NCI-H345 (cell line): ENCODE measurements at regions not wholly inside any gene's neighbourhood (a gene's known extent, or its start where the extent isn't known, plus 50 kb on each side); places are given as distances from the start of the nearest gene placed in this dataset.
"Not testable (repeated sequence)": the region's sequence is repeated elsewhere in the genome, so short reads cannot be mapped to it uniquely, and the experiment has no call there.

Source experiments
- DNase-seq: peaks from one replicate; lab custom pipeline; 2025; lab: John Stamatoyannopoulos, UW

DNA sequence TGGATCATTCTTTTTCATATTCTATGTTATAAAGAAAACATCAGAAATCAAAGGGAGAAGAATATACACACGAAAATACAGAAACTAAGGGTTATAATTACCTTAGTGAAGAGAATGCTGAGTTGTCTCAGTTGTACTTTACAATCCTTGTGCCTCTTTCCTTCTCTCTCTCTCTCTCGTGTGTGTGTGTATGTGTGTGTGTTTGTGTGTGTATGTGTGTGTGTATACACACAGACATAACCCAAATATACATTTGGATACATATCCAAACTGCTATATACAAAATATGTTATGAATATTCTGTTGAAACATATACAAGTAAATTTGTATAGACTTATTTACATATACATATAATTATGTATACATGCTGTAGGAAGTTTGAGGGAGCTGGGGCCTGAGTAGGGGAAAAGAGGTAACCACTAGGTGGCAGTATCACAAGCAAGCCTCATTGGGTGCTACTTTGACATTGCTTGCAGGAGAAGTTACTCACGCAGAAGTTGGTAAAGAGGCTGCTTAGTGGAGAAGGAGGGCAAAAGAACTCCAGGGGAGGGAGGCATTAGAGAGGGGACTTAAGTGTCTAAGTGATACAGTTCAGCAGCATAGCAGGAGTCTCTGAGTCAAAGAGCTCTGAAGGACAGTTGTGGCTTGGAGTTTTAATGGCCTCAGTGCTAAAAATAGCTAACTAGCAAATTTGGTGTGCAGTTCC lies 465.1 kb upstream of the PCDH20 start:
- DNase-seq: no peak

DNA sequence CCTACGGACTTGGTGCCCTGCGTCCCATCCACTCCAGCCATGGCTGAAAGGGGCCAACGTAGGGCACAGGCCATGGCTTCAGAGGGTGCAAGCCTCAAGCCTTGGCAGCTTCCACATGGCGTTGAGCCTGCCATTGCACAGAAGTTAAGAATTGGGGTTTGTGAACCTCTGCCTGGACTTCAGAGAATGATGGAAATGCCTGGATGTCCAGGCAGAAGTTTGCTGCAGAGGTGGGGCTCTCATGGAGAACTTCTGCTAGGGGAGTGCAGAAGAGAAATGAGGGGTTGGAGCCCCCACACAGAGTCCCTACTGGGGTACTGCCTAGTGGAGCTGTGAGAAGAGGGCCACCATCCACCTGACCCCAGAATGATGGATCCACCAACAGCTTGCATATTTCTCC lies 462.9 kb upstream of the PCDH20 start:
- not testable (repeated sequence) for DNase-seq

DNA sequence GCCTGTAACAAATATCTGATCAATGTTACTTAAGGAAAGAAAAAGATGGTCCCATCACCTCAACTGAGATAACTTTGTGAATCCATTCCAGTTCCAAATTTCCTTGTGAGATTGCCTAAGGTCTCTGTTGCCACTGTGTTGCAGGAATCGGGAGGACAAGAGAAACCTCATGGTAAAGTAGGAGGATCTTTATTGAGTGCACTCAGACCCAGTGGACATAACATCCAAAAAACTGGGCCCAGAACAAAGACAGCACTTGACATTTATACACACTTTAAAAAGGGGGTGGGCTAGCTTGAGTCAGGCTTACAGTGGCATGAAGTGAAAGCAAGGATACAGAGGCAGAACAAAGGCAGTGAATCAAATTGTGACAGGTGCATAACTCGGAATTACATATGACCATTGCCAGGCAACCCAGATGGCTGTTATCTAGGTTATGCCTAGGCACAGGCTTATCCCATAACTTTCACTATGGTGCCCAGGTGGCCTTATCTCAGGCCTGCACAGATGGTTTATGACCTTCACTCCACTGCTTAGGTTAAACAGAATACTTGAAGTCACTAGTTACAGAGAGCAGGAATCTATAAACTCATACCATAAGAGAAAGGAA lies 459.4 kb upstream of the PCDH20 start:
- DNase-seq: no peak

DNA sequence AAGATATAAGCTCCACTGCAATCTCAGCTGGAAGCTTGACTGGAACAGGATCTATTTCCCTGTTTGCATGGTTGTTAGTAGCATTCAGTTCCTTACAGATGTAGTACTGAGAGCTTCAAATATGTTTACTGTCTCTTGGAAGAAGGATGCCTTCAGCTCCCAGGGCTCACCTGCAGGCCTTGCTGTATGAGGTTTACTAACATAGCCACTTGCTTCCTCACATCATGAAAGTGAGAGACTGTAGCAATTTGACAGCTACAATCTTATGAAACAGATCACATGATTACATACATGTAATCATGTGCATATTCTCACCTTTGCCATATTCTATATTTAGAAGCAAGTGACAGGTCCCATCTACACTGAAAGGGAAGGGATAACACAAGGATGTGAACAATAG lies 458.1 kb upstream of the PCDH20 start:
- DNase-seq: no peak

DNA sequence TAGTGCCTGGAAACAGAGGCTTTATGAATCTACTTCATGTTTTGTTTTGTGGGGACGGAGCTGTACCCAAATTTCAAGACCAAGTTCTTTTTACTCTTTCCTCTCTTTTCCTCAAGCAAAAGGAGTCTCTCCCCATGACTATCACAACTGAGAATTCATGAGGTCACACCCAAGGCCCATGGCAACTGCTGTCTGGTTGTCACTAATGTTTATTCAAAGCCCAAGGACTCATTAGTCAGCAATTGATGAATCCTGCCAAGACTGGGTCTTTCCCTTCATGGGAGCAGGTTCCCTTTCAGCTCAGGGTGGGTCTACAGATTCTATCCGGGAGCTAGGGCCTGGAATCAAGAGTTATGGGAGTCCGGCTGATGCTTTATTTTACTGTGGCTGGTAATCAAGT lies 441.5 kb upstream of the PCDH20 start:
- DNase-seq: no peak

DNA sequence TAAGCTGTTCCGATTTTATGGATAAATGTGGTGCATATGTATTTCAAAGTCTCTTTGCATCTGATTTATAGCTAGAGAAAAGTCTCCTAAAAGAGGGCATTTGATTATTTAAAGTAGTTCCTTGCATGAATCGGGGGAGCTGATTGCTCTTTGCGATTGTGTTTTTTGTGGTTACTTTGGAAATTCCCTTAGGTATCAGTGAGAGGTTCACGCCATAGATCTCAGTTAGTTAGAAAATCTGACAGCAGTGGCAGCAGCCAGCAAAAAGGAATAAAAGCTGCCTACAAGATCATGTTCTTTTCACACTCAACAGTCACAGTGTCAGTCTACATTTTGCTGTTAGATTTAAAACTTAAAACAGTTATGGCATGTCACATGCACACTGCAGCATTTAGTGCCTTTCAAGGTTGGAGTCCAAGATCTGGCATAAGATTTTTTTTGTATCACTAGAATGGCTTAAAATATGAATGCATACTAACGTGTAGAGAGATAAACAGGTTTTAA lies 436.5 kb upstream of the PCDH20 start:
- no peak for DNase-seq

DNA sequence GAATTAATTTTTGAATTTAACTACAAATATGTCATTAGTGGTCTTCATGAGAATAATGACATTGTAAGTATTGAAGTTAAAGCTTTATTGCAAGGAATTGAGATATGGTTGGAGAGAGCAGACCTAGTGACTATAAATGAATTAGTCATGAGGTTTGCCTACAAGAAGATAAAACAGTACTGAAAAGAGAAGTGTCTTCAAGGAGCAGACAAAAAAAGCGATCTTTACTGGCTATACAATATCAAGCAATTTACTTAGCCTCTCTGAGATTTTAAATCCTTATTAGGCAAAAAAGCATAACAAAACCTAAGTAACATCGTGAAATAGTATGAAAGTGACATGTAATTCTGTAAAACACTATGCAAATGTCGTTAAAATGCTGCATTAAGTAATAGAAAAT lies 435.1 kb upstream of the PCDH20 start:
- no peak for DNase-seq

DNA sequence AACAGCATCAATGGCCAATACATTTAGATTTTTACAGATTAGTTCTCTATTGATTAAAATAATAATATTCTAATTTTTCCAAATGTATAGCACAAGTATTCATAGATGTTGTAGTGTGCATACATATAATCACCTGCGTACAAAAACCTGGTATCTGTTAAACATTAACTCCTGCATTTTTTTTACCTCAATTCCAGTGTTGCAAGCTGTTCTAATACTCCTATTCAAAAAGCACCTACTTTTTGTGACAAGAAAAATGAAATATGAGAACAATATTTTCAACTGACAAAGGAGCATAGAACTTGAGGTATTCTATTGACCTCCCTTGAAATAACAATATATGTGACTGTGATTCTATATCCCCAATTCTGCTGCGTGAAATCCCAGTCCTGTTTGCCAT lies 422.9 kb upstream of the PCDH20 start:
- DNase-seq: no peak

DNA sequence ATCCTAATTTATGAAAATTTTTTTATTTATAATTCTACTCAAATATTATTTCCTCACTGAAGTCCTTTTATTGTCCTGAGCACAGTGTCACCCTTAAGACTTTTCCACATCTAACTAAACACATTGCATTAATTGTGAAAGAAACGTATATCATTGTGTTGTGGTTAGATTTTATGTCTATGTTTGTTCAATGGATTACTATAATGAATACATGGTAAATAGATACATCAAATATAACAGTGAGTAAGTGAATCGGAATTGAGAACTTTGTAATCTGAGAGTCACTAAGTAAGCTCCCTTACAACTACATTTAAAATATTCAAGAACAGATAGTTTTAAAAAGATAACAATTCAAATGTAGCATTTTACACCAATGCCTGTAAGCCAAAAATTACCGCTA lies 417.6 kb upstream of the PCDH20 start:
- DNase-seq: no peak

DNA sequence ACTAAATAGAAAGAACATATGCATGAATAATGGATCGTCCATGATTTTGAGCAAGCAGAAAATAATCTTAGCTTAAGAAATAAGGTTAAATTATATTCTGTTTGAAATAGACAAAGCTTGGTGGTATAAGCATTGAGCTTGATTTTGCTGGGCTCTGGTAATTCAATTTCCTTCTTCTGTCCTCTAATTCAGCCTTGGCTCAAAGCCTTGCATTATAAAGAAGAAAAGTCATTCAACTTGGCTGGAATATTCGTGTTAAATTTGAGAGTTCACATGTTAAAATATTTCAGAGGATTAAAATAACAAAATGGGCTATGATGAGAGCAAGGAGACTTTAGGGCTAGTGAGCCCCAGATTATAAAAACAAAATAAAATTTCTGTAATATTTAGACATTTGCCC lies 415.4 kb upstream of the PCDH20 start:
- DNase-seq: no peak

DNA sequence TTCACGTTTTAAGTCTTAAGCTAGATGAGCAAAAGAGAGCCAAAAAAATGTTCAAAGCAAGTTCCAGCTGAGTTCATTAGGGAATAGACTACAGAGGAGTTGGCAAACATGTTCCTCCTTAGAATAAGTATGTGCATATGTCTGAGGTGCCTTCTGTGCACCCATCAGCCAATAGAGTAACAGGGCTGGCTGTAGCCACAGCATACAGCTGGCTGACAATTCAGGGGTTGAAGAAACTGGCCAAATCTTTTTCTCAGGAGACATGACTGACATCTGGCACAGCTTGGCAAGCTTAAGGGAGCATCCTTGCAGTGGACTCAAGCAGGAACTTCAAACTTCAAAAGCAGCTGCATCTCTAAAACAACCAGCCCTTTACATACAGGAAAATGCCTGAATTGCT lies 414.8 kb upstream of the PCDH20 start:
- no peak for DNase-seq

DNA sequence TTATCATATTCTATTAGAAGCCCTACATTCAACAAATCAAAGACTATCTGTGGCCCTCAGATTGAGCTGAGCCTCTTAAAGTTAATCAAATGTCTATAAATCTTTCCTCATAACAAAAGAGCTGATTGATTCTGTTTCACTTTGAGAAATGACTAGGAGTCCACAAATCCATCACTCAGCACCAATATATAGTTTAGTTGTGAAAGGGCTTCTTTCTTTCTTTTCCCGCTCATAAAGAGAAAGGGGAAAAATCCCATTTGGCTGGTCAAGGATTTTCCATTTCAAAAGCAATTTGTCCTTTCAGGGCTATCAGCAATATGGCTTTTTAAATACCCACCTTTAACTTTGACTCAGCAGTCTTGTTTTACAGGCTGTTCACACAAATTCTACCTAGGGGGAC lies 408.5 kb upstream of the PCDH20 start:
- no peak for DNase-seq

DNA sequence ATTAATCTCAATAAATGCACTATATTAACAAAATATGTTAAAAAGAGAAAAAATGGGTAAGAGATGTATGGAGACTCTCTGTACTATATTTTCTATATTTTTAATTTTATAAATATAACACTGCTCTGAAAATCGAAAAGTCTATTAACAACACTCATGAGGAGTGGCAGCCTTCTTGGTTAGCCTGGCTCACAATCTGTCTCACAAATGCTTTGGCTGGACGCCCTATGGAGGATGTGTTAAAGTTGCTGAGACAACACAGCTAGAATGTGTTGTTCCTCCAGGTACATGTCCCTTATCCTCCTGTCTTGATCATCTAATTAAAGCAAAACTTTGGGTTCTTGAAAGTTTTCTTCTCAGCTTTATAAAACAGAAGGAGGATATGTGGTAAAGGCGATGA lies 396.6 kb upstream of the PCDH20 start:
- DNase-seq: no peak

DNA sequence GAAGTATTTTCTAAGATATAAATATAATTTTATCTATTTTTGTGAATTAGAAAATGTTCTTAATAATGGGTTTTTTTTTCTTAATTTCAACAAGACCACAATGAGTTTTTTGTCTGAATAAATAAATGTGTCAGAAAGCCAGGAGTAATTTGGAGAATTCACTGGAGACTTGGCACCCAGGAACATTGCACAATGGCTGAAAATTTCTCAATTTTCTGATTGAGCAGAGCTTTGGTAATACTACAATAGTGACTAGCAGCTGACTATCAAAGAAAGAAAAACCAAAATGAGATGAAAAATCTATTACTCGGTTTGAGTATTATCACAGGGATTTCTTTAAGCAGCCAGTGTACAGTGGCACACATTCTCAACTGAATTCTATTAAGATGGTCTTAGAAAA lies 394.4 kb upstream of the PCDH20 start:
- no peak for DNase-seq

DNA sequence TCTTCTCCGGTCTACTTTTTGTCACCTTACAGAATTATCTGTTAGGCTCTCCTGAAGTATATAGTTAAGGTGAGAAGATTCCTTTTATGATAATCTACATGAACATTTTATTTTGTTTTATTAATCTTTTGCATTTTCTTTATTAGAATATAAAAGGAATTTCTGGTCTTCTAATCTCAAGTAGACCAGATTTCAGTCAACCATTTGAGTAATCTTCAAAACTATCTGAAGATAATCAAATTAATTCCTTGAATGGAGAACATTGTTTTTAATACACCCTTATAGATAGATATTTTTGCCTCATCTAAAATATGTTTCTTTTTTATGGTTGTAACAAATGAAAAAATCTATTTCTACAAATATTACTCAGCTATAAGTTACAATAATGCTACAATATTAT lies 381.7 kb upstream of the PCDH20 start:
- DNase-seq: no peak

DNA sequence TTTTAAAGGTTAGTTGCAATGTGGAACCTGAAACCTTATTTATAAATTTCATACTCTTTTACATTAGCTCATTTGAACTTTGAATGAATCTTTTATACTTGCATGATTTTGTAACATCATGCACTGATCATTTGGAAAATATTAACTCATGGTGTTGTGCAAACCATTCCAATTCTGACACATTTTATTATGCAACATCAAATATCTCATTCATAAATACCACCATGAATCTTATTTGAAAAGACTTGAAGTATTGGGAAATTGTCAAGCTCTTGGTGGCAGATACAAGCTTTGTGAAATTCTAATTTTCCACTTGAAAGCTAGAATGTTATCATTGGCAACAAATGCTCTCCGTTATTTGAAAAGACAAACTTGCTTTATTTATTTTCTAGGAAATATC lies 379.9 kb upstream of the PCDH20 start:
- no peak for DNase-seq

DNA sequence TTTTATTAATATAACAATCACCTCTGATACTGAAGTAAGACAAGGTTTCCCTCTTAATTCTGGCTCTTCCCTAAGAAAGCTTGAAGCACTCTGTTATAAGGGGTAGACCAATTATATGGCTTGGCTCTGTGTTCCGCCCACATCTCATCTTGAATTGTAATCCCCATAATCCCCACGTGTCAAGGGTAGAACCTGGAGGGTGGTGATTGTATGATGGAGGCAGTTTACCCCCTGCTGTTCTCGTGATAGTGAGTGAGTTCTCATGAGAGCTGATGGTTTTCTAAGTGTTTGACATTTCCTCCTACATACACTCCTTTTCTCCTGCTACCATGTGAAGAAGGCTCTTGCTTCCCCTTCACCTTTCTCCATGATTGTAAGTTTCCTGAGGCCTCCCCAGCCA lies 363.8 kb upstream of the PCDH20 start:
- no peak for DNase-seq

DNA sequence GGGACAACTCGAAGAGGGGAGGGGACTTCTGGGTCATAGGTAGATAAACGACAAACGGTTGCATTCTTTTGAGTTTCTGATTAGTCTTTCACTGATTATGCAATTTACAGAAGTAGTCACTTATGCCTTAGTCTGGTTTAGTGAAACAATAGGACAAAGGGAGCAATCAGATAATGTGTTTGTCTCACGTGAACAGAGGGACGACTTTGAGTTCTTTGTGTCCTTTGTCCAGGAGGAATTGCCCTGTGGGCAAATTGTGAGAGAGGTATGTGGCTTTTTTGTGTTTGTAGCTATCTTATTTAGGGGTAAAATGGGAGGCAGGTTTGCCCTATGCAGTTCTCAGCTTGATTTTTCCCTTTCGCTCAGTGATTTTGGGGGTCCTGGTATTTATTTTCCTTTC lies 362.9 kb upstream of the PCDH20 start:
- DNase-seq: no peak

DNA sequence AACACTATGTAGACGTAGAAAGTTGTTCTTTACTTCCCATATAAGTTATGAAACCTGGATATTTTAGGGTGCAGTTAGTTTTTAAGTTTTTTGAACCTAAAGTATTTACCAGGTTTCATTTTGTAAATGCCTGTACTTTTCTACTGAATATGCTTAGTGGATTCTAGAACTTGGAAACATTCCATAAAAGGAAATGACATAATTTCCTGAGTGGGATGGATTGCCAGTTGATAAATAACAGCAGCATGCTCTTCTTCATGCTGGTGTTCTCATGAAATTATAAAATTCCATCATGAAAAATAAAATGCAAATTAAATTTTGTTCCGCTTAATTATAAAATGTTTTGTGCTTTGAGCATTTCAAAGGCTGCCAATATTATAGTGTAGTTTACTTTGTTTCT lies 362.2 kb upstream of the PCDH20 start:
- no peak for DNase-seq

DNA sequence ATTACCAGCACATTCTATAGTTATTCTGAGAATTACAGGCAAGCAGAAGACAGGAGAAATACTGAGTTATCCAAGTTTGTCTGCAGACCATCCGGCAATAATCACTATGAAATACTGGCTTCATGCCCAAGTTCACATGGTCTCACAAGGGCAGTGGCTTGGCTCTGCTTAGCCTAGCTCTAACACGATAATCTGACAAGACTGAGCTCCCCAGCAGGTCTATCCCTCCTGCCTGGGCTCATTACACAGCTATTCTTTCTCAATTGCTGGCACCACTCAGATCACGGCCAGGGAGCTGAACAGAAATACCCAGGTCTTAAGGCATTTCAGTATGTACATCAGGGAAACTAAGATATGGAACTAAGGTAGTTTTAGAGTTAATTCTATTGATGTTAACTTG lies 361.6 kb upstream of the PCDH20 start:
- no peak for DNase-seq

DNA sequence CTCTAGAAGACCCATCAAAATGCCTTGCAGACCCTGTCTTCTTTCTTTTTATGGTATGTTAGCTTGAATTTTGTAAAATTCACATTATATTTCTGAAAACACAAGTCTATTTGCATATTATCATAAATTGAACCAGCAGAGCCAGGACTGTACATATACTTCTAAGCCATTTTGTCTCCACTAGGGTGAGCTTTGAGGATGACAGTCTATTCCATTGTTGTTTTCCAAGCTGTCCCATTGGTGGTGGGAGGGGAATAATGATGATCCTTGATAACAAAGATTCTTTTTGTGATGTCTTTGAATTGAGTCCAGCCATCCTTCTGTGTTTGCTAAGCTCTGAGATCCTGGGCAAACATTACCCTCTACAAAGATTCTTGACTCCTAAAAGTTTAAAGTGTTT lies 359.3 kb upstream of the PCDH20 start:
- DNase-seq: no peak

DNA sequence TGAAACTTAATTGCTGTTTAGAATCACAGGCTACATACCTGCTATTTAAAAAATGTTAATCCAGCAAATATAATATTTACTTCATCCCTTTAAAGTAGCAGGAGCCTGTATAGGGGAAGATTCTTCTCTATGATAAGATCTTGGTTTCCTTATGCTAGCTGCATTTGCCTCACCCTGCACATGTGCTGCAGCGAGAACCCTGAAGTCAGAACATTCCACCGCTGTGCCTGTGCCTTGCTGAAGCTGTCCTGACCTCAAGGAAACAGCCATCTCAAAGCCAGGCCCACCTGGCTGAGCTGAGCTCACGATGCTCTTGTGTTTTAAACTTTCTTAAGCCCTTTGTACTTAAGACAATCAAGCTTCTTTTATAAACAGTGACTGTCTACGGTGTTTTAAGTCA lies 355.0 kb upstream of the PCDH20 start:
- no peak for DNase-seq

DNA sequence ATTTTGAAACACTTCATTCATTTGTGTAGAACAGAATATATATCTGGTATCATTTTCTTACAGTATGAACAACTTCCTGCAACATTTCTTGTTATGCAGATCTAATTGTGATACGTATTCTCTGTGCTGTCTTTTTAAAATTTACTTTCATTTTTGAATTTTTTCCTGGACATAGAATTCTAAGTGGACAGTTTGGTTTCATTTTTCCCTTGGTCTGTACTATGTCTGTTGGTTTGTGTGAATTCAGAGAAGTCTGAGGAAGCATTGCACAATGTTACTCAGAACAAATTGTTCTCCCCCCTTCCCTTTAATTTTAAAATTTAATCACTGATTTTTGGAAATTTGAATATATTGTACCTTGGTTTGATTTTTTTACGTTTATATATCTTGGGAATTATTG lies 352.5 kb upstream of the PCDH20 start:
- no peak for DNase-seq

DNA sequence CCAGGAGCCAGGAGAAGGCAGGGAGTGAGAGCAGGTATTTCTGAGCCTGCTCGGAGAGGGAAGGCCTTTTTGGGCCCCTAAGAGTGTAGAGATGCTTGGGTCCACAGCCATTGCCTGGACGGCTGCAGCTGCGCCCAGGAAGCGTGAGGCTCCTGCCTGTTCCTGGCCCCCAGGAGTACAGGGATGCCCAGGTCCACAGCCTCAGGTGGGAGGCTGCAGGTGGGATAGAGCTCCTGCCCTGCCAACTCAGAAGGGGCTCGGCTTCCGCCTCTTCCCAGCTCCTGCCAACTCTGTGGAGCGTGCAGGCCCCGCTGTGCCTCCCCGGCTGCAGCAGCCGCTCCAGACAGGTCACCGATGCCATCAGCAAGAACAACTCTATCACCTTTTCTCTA lies 351.0 kb upstream of the PCDH20 start:
- no peak for DNase-seq
